ENCODE measurements at regions not wholly inside any gene's neighbourhood (a gene's known extent, or its start where the extent isn't known, plus 50 kb on each side); places are given as distances from the start of the nearest gene placed in this dataset.

GRCh38 chr10:78992333-78992732 is 76.4 kb upstream of the ZMIZ1 start:
- H3K9ac ChIP-seq (ENCODE audit: low read length), result no peak overlapping the region
- no peak overlapping the region for H3K4me3 Mint-ChIP-seq
- CTCF ChIA-PET, result interaction anchor here (1.2 kb wide), 1 partner anchor 18 kb away, joined by 3 read pairs; no protein-coding TSS in a partner anchor

DNA sequence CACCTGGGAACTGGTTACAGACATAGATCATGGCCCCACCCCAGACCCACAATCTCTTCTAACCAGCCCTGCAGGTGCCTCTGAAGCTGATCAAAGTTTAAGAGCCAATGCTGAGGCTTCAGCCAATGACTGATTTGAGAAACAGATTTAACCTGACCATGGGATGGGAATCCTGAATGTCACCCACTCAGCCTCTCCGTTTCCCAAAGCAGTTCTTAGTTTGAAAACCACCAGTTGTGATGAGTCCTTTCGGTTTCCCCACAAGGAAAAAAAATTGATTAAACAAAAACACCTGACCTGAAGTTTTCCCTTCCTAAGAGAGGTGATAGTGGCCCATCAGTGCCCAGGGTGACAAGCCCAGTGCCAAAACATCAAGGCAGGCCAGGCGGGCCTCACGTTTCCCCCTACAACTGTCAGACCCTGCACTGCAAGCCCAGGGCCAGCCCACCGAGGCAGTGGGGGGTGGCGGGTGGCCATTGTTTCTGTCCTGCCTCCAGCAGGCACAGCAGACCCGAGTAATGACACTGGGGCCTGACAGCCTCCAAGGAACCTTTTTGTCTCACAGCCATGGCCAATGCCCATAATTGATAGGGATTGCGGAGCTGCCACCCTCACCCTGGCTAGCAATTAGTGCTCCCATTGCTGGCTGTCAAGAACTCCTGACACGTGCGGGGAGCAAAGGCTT is 75.4 kb upstream of the ZMIZ1 start:
- Histone ChIP-seq H3K79me2 (ENCODE audit: control insufficient read depth, insufficient read depth, low read length) (no peaks in the 10 kb centered on the region), H3K27me3 (replicated peaks in 1 of 4; ENCODE audit: control extremely low read depth in 1 of 4, control insufficient read depth in 3 of 4, insufficient read depth in 4 of 4, low read length in 3 of 4) (peaks cover 0 to 17% (median 6%) of the 10 kb centered on the region in 4 experiments), H2AFZ (ENCODE audit: insufficient read depth, low read depth, low read length, poor library complexity, severe bottlenecking) (no peak overlapping the region), H3K4me3 (ENCODE audit: control extremely low read depth in 1 of 5, extremely low read depth in 1 of 5, insufficient read depth in 1 of 5, low read depth in 2 of 5, low read length in 4 of 5) (no peak overlapping the region), H3K4me1 (ENCODE audit: control insufficient read depth in 2 of 2, insufficient read depth in 2 of 2, low read length in 2 of 2) (peaks cover 18 to 27% of the 10 kb centered on the region in 2 donors), H3K9me3 (ENCODE audit: control extremely low read depth in 1 of 3, control insufficient read depth in 2 of 3, insufficient read depth in 1 of 3, low read length in 2 of 3) (peaks cover 0 to 8% (median 0%) of the 10 kb centered on the region in 3 donors), H3K9ac (ENCODE audit: low read length) (no peak overlapping the region), H3K4me2 (replicated peaks; ENCODE audit: low read depth, low read length, poor library complexity, severe bottlenecking) (no peak overlapping the region), H4K20me1 (ENCODE audit: control insufficient read depth, insufficient read depth, low read length, poor library complexity, severe bottlenecking) (no peaks in the 10 kb centered on the region), H3K36me3 (replicated peaks in 1 of 2; ENCODE audit: control extremely low read depth in 1 of 2, control insufficient read depth in 1 of 2, extremely low read depth in 1 of 2, insufficient read depth in 2 of 2, low read length in 1 of 2) (no peaks in the 10 kb centered on the region), H3K27ac (ENCODE audit: low read length in 2 of 2) (no peak overlapping the region)
- H3K27ac Mint-ChIP-seq, result no peak overlapping the region
- no peaks in the 10 kb centered on the region for H3K9me3 Mint-ChIP-seq (ENCODE audit: insufficient read depth)
- POLR2A ChIA-PET, result no interaction called here
- CTCF ChIA-PET, result no interaction called here
- H3K27me3 Mint-ChIP-seq, result peaks cover 28% of the 10 kb centered on the region
- no peak for TF ChIP-seq EZH2 (IDR thresholded peaks at IDR 0.05; ENCODE audit: borderline replicate concordance, insufficient read depth, low read depth, low read length, poor library complexity, severe bottlenecking)
- TF ChIP-seq, protein P1, sequence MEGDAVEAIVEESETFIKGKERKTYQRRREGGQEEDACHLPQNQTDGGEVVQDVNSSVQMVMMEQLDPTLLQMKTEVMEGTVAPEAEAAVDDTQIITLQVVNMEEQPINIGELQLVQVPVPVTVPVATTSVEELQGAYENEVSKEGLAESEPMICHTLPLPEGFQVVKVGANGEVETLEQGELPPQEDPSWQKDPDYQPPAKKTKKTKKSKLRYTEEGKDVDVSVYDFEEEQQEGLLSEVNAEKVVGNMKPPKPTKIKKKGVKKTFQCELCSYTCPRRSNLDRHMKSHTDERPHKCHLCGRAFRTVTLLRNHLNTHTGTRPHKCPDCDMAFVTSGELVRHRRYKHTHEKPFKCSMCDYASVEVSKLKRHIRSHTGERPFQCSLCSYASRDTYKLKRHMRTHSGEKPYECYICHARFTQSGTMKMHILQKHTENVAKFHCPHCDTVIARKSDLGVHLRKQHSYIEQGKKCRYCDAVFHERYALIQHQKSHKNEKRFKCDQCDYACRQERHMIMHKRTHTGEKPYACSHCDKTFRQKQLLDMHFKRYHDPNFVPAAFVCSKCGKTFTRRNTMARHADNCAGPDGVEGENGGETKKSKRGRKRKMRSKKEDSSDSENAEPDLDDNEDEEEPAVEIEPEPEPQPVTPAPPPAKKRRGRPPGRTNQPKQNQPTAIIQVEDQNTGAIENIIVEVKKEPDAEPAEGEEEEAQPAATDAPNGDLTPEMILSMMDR (IDR thresholded peaks at IDR 0.05), result no peak
- 96% methylated on average over 8 of the region's 10 CpGs for WGBS (ENCODE audit: insufficient coverage)
- no peak overlapping the region for H3K4me3 Mint-ChIP-seq
- peaks cover 33% of the 10 kb centered on the region for H3K4me1 Mint-ChIP-seq
- DNase-seq (no peak), ATAC-seq (ENCODE audit: low read depth) (no peak)
- intact Hi-C loops (cut with micrococcal nuclease), result no loop called here

More at GRCh38 chr10:78992333-78992732, 76.4 kb upstream of the ZMIZ1 start:
- no peak overlapping the region for H3K4me3 ChIP-seq (ENCODE audit: control extremely low read depth in 1 of 5, extremely low read depth in 1 of 5, insufficient read depth in 1 of 5, low read depth in 2 of 5, low read length in 4 of 5)
- POLR2A ChIA-PET, result no interaction called here
- H3K4me1 ChIP-seq (ENCODE audit: control insufficient read depth in 2 of 2, insufficient read depth in 2 of 2, low read length in 2 of 2), result peaks cover 18 to 27% of the 10 kb centered on the region in 2 donors
- Mint-ChIP-seq H3K9me3 (ENCODE audit: insufficient read depth) (no peaks in the 10 kb centered on the region), H3K27me3 (peaks cover 33% of the 10 kb centered on the region), H3K27ac (no peak overlapping the region), H3K4me1 (peaks cover 33% of the 10 kb centered on the region)
- H3K36me3 ChIP-seq (replicated peaks in 1 of 2; ENCODE audit: control extremely low read depth in 1 of 2, control insufficient read depth in 1 of 2, extremely low read depth in 1 of 2, insufficient read depth in 2 of 2, low read length in 1 of 2), result no peaks in the 10 kb centered on the region
- H3K4me2 ChIP-seq (replicated peaks; ENCODE audit: low read depth, low read length, poor library complexity, severe bottlenecking), result peak overlapping the region; percentile 35
- ATAC-seq (ENCODE audit: low read depth) (peak; percentile 83), DNase-seq (peak; percentile 53)
- TF ChIP-seq, protein P1 (IDR thresholded peaks at IDR 0.05), result no peak
- no peak for TF ChIP-seq EZH2 (IDR thresholded peaks at IDR 0.05; ENCODE audit: borderline replicate concordance, insufficient read depth, low read depth, low read length, poor library complexity, severe bottlenecking)
- peaks cover 0 to 16% (median 8%) of the 10 kb centered on the region in 4 experiments for H3K27me3 ChIP-seq (replicated peaks in 1 of 4; ENCODE audit: control extremely low read depth in 1 of 4, control insufficient read depth in 3 of 4, insufficient read depth in 4 of 4, low read length in 3 of 4)
- 0% methylated on average over 4 of the region's 6 CpGs for WGBS (ENCODE audit: insufficient coverage)
- peaks cover 0 to 11% (median 0%) of the 10 kb centered on the region in 3 donors for H3K9me3 ChIP-seq (ENCODE audit: control extremely low read depth in 1 of 3, control insufficient read depth in 2 of 3, insufficient read depth in 1 of 3, low read length in 2 of 3)
- no peak overlapping the region for H3K27ac ChIP-seq (ENCODE audit: low read length in 2 of 2)
- intact Hi-C loops (cut with micrococcal nuclease), result no loop called here
- no peak overlapping the region for H2AFZ ChIP-seq (ENCODE audit: insufficient read depth, low read depth, low read length, poor library complexity, severe bottlenecking)
- H3K79me2 ChIP-seq (ENCODE audit: control insufficient read depth, insufficient read depth, low read length), result no peaks in the 10 kb centered on the region
- H4K20me1 ChIP-seq (ENCODE audit: control insufficient read depth, insufficient read depth, low read length, poor library complexity, severe bottlenecking), result no peaks in the 10 kb centered on the region
